Natural killer cell (primary cell): ENCODE measurements at regions not wholly inside any gene's neighbourhood (a gene's known extent, or its start where the extent isn't known, plus 50 kb on each side); places are given as distances from the start of the nearest gene placed in this dataset.

Experiments
- ATAC-seq, 3 donors: fragments of 150-1000 bp in 2 of 3; fragments of 200-7000 bp in 1 of 3; cut with Tn5 transposase; 1 replicate in 1 of 3; 2 replicates in 2 of 3; pipeline ENCODE4 v1.10.0; 2021; ENCODE audit warnings: mild to moderate bottlenecking in 2 of 3, moderate library complexity in 2 of 3
- DNase-seq, 2 donors: peaks; one replicate each; pipeline versions ENCODE4 v3.0.0 to v3.0.0-alpha.2; 2013 to 2021; ENCODE audit warnings: mixed read lengths in 1 of 2
- H3K27ac ChIP-seq: one replicate; pipeline ENCODE4 v1.5.1; 2013; ENCODE audit warnings: mild to moderate bottlenecking, low read length
- H3K27me3 ChIP-seq: one replicate; pipeline ENCODE4 v1.6.1; 2013; ENCODE audit warnings: low read length; ENCODE audit not compliant: control insufficient read depth, insufficient read depth
- H3K36me3 ChIP-seq: one replicate; pipeline ENCODE4 v1.6.1; 2013; ENCODE audit warnings: low read length; ENCODE audit not compliant: control insufficient read depth, insufficient read depth
- H3K4me1 ChIP-seq: one replicate; pipeline ENCODE4 v1.6.1; 2013; ENCODE audit warnings: low read length; ENCODE audit not compliant: control insufficient read depth, insufficient read depth
- H3K4me3 ChIP-seq: one replicate; pipeline ENCODE4 v1.5.1; 2013; ENCODE audit warnings: low read length
- H3K9me3 ChIP-seq: one replicate; pipeline ENCODE4 v1.6.1; 2013; ENCODE audit warnings: low read length; ENCODE audit not compliant: control insufficient read depth, insufficient read depth
- H3K27ac Mint-ChIP-seq, 2 donors: one replicate each; pipeline ENCODE4 v1.8.0; 2022; ENCODE audit warnings: mild to moderate bottlenecking in 2 of 2, mixed read lengths in 2 of 2, moderate library complexity in 1 of 2
- H3K27me3 Mint-ChIP-seq, 2 donors: one replicate each; pipeline ENCODE4 v1.8.0; 2022; ENCODE audit warnings: low read depth in 2 of 2, mixed read lengths in 2 of 2
- H3K36me3 Mint-ChIP-seq: one replicate; pipeline ENCODE4 v1.8.0; 2022; ENCODE audit warnings: mixed read lengths
- H3K4me1 Mint-ChIP-seq, 2 donors: one replicate each; pipeline ENCODE4 v1.8.0; 2022; ENCODE audit warnings: mixed read lengths in 2 of 2
- H3K4me3 Mint-ChIP-seq: one replicate; pipeline ENCODE4 v1.8.0; 2022; ENCODE audit warnings: mild to moderate bottlenecking, moderate library complexity, mixed read lengths
- H3K9me3 Mint-ChIP-seq, 2 donors: one replicate each; pipeline ENCODE4 v1.8.0; 2022; ENCODE audit warnings: mixed read lengths in 2 of 2
- WGBS: methylation state at CpG from one replicate; pipeline ENCODE4 v1.1.7; 2013; ENCODE audit warnings: missing lambda C conversion rate; ENCODE audit not compliant: insufficient coverage; 5-methylcytosine and 5-hydroxymethylcytosine counted together
- intact Hi-C: fragments of 100-400 bp; cut with micrococcal nuclease; formaldehyde crosslinking; loops from one replicate; pipeline ENCODE4 v1.14.2; 2022
- TF ChIP-seq, protein P1 (sequence below): fragments of 200-600 bp; IDR thresholded peaks from one replicate; pipeline ENCODE4 v1.8.0; 2022; ENCODE audit warnings: antibody characterized with exemption

DNA sequence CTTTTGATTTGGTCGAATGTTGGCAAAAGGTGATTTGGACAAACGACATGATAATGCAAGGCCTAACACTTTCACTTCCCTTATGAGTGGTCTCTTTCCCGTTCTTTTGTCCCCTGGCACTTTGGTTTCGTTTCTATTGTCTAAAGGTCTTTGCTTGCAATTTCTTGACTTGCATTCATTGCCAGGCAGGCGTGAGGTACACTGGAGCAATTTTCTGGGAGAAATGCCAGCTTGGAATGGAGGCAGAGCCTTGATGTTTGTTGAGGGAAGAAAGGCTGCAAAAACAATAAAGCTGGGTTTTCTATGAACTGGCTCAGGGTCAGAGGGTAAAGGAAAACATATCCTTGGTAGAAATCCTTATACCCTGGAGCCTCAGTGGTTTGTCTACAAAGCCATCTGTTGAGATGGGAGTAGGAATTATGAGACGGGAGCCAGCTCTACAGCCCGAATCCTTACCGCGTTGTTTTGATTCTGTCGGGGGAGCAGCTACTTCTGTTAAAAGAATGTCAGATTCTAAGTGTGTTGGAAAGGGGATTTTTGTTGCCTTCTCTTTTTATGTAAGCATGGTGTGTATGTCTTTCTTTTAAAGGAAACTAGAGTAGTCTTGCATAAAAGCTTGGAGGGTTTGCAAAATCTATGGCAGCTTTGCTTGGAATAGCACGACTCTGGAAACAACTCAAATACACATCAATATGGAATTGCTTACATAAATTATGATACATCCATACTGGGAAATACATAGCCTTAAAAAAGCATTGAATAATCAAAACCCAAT, 158.9 kb downstream of the RMI1 start:
- ATAC-seq, result no peak
- 77% methylated on average over 11 of the region's 11 CpGs for WGBS
- peaks cover 7 to 8% of the 10 kb centered on the region in 2 donors for H3K4me1 Mint-ChIP-seq

DNA sequence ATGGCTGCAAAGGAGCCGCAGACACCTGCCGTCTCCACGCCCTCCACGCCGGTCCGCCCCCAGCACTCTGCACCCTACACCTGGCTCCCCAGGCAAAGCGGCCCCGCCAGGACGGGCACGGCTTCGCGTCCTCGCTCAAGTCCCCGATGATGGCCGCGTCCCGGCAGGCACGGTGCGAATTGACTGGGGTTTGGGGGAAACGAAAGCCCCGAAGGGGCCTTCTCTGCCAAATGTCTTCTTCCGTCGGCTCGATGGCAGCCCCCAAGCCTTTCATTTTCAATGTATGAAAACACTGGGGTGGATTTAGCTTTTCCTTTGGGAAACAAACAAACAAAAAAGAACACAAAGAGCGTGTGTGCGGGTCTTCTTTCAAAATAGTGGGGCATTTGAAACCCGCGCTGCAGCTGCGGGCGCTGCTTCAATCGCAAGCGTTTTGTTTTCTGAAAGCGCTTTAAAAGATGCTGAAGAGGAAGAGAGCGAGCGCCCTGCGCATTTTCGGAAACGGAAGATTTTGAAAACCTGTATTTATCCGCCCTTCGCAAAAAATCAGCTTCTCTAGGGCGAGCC, 160.0 kb downstream of the RMI1 start:
- no peak overlapping the region for H3K27ac Mint-ChIP-seq
- WGBS, result 7% methylated on average over 41 of the region's 41 CpGs
- peak overlapping the region; percentile 89 for H3K4me3 Mint-ChIP-seq
- Histone ChIP-seq H3K27me3 (peaks cover 31% of the 10 kb centered on the region), H3K36me3 (no peaks in the 10 kb centered on the region), H3K4me3 (peak overlapping the region; percentile 23), H3K4me1 (peaks cover 8% of the 10 kb centered on the region), H3K9me3 (no peaks in the 10 kb centered on the region), H3K27ac (no peak overlapping the region)
- DNase-seq (peak in 1 of 2 donors; percentile 25), ATAC-seq (peak in 2 of 3 donors; percentile 34 to 48)
- H3K4me1 Mint-ChIP-seq, result peaks cover 7 to 8% of the 10 kb centered on the region in 2 donors
- TF ChIP-seq, protein P1, sequence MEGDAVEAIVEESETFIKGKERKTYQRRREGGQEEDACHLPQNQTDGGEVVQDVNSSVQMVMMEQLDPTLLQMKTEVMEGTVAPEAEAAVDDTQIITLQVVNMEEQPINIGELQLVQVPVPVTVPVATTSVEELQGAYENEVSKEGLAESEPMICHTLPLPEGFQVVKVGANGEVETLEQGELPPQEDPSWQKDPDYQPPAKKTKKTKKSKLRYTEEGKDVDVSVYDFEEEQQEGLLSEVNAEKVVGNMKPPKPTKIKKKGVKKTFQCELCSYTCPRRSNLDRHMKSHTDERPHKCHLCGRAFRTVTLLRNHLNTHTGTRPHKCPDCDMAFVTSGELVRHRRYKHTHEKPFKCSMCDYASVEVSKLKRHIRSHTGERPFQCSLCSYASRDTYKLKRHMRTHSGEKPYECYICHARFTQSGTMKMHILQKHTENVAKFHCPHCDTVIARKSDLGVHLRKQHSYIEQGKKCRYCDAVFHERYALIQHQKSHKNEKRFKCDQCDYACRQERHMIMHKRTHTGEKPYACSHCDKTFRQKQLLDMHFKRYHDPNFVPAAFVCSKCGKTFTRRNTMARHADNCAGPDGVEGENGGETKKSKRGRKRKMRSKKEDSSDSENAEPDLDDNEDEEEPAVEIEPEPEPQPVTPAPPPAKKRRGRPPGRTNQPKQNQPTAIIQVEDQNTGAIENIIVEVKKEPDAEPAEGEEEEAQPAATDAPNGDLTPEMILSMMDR, result no peak
- H3K9me3 Mint-ChIP-seq, result no peaks in the 10 kb centered on the region
- peaks cover 41 to 70% of the 10 kb centered on the region in 2 donors for H3K27me3 Mint-ChIP-seq
- H3K36me3 Mint-ChIP-seq, result no peaks in the 10 kb centered on the region
- intact Hi-C loops, result no loop called here

More for the DNA sequence above, 158.9 kb downstream of the RMI1 start:
- Histone ChIP-seq H3K36me3 (no peaks in the 10 kb centered on the region), H3K9me3 (no peaks in the 10 kb centered on the region), H3K4me3 (no peak overlapping the region), H3K4me1 (peaks cover 8% of the 10 kb centered on the region), H3K27ac (no peak overlapping the region), H3K27me3 (peaks cover 31% of the 10 kb centered on the region)
- peaks cover 49 to 80% of the 10 kb centered on the region in 2 donors for H3K27me3 Mint-ChIP-seq
- H3K27ac Mint-ChIP-seq, result no peak overlapping the region
- intact Hi-C loops, result no loop called here
- TF ChIP-seq, protein P1, result no peak
- H3K4me3 Mint-ChIP-seq, result peak overlapping the region; percentile 89
- no peaks in the 10 kb centered on the region for H3K36me3 Mint-ChIP-seq
- DNase-seq, result no peak
- H3K9me3 Mint-ChIP-seq, result no peaks in the 10 kb centered on the region

DNA sequence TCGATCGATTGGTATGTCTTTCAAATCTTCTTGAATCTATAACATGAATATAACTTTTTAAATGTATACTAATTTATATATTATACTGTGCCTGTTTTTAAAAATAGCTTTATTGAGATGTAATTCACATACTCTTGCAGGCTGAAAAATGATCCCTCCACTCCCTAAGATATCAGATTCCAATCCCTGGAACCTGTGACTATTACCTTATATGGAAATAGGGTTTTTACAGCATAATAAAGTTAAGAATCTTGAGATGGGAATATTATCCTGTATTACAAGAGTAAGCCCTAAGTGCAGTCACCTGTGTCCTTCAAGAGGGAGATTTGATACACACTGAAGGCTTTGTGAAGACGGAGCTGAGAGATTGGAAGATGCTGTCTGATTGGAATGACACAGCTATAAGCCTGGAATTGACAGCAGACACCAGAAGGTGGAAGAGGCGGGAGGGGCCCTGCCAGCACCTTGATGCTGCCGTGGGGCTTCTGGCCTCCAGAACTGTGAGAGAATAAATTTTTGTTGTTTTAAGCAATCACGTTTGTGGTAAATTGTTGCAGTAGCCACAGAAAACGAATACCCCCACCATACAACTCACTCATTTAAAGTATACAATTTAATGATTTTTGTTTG, 161.3 kb downstream of the RMI1 start:
- H3K27ac Mint-ChIP-seq, result no peak overlapping the region
- Histone ChIP-seq H3K27ac (no peak overlapping the region), H3K9me3 (no peaks in the 10 kb centered on the region), H3K27me3 (peaks cover 31% of the 10 kb centered on the region), H3K4me1 (peaks cover 8% of the 10 kb centered on the region), H3K4me3 (no peak overlapping the region), H3K36me3 (no peaks in the 10 kb centered on the region)
- WGBS, result 84% methylated on average over 2 of the region's 7 CpGs
- no peaks in the 10 kb centered on the region for H3K9me3 Mint-ChIP-seq
- H3K4me1 Mint-ChIP-seq, result peaks cover 7 to 8% of the 10 kb centered on the region in 2 donors
- DNase-seq (no peak), ATAC-seq (no peak)
- intact Hi-C loops, result no loop called here
- TF ChIP-seq, protein P1, result no peak
- peaks cover 34 to 58% of the 10 kb centered on the region in 2 donors for H3K27me3 Mint-ChIP-seq
- H3K36me3 Mint-ChIP-seq, result no peaks in the 10 kb centered on the region
- peak overlapping the region; percentile 5 for H3K4me3 Mint-ChIP-seq
